ENCODE measurements at regions not wholly inside any gene's neighbourhood (a gene's known extent, or its start where the extent isn't known, plus 50 kb on each side); places are given as distances from the start of the nearest gene placed in this dataset.
A peak's percentile ranks its signal among the peaks of the same experiment; 100 is the strongest.

GRCh38 chr9:68648164-68648563 is 56.9 kb upstream of the PIP5K1B start:
- FAIRE-seq = peak; percentile 74

- FAIRE-seq = no peak
Measured at GRCh38 chr9:68648971-68649370, 56.1 kb upstream of the PIP5K1B start.

GRCh38 chr9:68651280-68651893 is 53.7 kb upstream of the PIP5K1B start:
- FAIRE-seq = no peak

GRCh38 chr9:68653141-68653595 is 51.9 kb upstream of the PIP5K1B start:
- FAIRE-seq = no peak

GRCh38 chr9:68654075-68654474 is 51.0 kb upstream of the PIP5K1B start:
- FAIRE-seq = no peak

Measured in endometrium (tissue), 2 donors.